Hepatocyte (in vitro differentiated cells): ENCODE measurements at regions not wholly inside any gene's neighbourhood (a gene's known extent, or its start where the extent isn't known, plus 50 kb on each side); places are given as distances from the start of the nearest gene placed in this dataset.

Experiments used
- EZH2 ChIP-seq: fragments of 200-600 bp; sonication (generic); IDR thresholded peaks from 2 replicates; pipeline ENCODE4 v1.6.1; 2016; ENCODE audit warnings: antibody characterized with exemption, mild to moderate bottlenecking, borderline replicate concordance
- EZH2phosphoT487 ChIP-seq: fragments of 200-600 bp; sonication (generic); IDR thresholded peaks from one replicate; pipeline ENCODE4 v1.6.1; 2018; ENCODE audit warnings: antibody characterized with exemption, mild to moderate bottlenecking, low read depth, moderate library complexity; ENCODE audit not compliant: unreplicated experiment, severe bottlenecking
- TF ChIP-seq, protein P1 (sequence below): fragments of 200-600 bp; sonication (generic); IDR thresholded peaks from 2 replicates; pipeline ENCODE4 v1.5.1; 2016; ENCODE audit warnings: antibody characterized with exemption, mild to moderate bottlenecking; ENCODE audit not compliant: poor library complexity

DNA sequence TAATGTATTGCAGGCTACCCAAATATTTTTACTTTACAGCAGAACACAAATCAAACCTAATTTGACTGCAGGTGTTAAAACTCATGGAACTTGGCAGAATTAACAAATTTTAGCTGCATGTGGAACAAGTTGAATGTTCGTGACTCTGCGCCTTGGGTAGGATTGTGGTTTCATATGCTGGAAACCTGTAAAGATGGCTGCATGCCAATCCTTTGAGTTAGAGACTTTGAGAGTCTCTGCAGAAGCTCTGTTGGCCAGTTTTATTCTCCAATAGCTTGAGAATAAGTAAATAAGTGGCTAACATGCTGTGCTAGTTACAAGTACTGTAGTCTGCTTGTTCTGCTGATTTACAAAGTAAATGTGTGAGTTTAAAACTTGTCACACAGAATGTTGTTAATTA is 77.8 kb downstream of the PDE6H start:
- TF ChIP-seq, protein P1, sequence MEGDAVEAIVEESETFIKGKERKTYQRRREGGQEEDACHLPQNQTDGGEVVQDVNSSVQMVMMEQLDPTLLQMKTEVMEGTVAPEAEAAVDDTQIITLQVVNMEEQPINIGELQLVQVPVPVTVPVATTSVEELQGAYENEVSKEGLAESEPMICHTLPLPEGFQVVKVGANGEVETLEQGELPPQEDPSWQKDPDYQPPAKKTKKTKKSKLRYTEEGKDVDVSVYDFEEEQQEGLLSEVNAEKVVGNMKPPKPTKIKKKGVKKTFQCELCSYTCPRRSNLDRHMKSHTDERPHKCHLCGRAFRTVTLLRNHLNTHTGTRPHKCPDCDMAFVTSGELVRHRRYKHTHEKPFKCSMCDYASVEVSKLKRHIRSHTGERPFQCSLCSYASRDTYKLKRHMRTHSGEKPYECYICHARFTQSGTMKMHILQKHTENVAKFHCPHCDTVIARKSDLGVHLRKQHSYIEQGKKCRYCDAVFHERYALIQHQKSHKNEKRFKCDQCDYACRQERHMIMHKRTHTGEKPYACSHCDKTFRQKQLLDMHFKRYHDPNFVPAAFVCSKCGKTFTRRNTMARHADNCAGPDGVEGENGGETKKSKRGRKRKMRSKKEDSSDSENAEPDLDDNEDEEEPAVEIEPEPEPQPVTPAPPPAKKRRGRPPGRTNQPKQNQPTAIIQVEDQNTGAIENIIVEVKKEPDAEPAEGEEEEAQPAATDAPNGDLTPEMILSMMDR: no peak
- TF ChIP-seq EZH2phosphoT487 (no peak), EZH2 (no peak)
